K562 (cell line): ENCODE measurements at regions not wholly inside any gene's neighbourhood (a gene's known extent, or its start where the extent isn't known, plus 50 kb on each side); places are given as distances from the start of the nearest gene placed in this dataset.
A peak's percentile ranks its signal among the peaks of the same experiment; 100 is the strongest.

Experiments used
- ATF3 ChIP-seq, 2 experiments: fragments of 450-650 bp in 1 of 2; sonication (generic) in 1 of 2; formaldehyde crosslinking in 1 of 2; IDR thresholded peaks in 1 of 2; conservative IDR thresholded peaks in 1 of 2; 2 replicates each; pipeline versions ENCODE4 v1.6.1 to v1.8.1; 2016 to 2023; ENCODE audit warnings: mild to moderate bottlenecking in 2 of 2, moderate library complexity in 2 of 2, inconsistent platforms in 1 of 2, missing genetic modification reagents in 1 of 2
- E2F3 ChIP-seq: fragments of 250-450 bp; sonication (Bioruptor Pico); IDR thresholded peaks from 2 replicates; pipeline ENCODE4 v1.4.0; 2020; ENCODE audit warnings: mild to moderate bottlenecking
- GATA2 ChIP-seq: sonication (generic); formaldehyde crosslinking; IDR thresholded peaks from 2 replicates; pipeline ENCODE4 v1.4.0; 2020; ENCODE audit warnings: mild to moderate bottlenecking, missing genetic modification reagents
- KLF1 ChIP-seq: fragments of 450-650 bp; IDR thresholded peaks from 2 replicates; pipeline ENCODE4 v1.6.1; 2016; ENCODE audit warnings: missing genetic modification characterization, missing compliant biosample characterization
- NCOA2 ChIP-seq, 2 experiments: fragments of 450-650 bp; IDR thresholded peaks; 2 replicates each; pipeline ENCODE4 v1.6.1; 2018; ENCODE audit warnings: mild to moderate bottlenecking in 2 of 2, moderate library complexity in 1 of 2; ENCODE audit not compliant: partially characterized antibody in 2 of 2
- THAP7 ChIP-seq: fragments of 250-450 bp; sonication (Bioruptor Pico); IDR thresholded peaks from 2 replicates; pipeline ENCODE4 v1.5.0; 2021
- UBTF ChIP-seq, 2 experiments: IDR thresholded peaks; 2 replicates each; pipeline ENCODE4 v1.6.1; 2012; ENCODE audit warnings: improper control_type of control experiment in 2 of 2, low read depth in 2 of 2, low read length in 2 of 2, borderline replicate concordance in 1 of 2
- ZZZ3 ChIP-seq: fragments of 450-650 bp; IDR thresholded peaks from 2 replicates; pipeline ENCODE4 v1.6.1; 2016; ENCODE audit warnings: antibody characterized with exemption, mild to moderate bottlenecking, moderate library complexity
- TF ChIP-seq, protein P1 (sequence below), 2 experiments: fragments of 450-650 bp; IDR thresholded peaks; 2 replicates each; pipeline ENCODE4 v1.6.1; 2018; ENCODE audit warnings: mild to moderate bottlenecking in 2 of 2, low read depth in 1 of 2; ENCODE audit not compliant: partially characterized antibody in 2 of 2
- TF ChIP-seq, protein P2 (sequence below), 3 experiments: fragments of 200-800 bp in 1 of 3; sonication (Bioruptor generic) in 1 of 3; sonication (generic) in 1 of 3; formaldehyde crosslinking in 1 of 3; IDR thresholded peaks; 2 replicates each; pipeline versions ENCODE4 v1.6.1 to v1.8.0; 2016 to 2022; ENCODE audit warnings: mild to moderate bottlenecking in 2 of 3, missing compliant biosample characterization in 2 of 3, missing genetic modification characterization in 2 of 3, missing genetic modification reagents in 1 of 3
- TF ChIP-seq, protein P3 (sequence below), 2 experiments: fragments of 450-650 bp; IDR thresholded peaks; 2 replicates each; pipeline ENCODE4 v1.6.1; 2016

GRCh38 chr12:28130625-28131598 is 59.3 kb upstream of the CCDC91 start (continued):
- TF ChIP-seq UBTF (IDR thresholded peaks at IDR 0.05; ENCODE audit: borderline replicate concordance in 1 of 2, low read depth in 2 of 2, low read length in 2 of 2) (no peak), E2F3 (CRISPR knock-in tag) (peak; percentile 44; the same call in 1 of the 2 replicates), KLF1 (tag) (no peak), THAP7 (CRISPR knock-in tag) (no peak), GATA2 (CRISPR knock-in tag) (peak; percentile 68), ATF3 (IDR thresholded peaks at IDR 0.05) (peak; percentile 91), ATF3 (CRISPR knock-in tag; conservative IDR thresholded peaks at IDR 0.05) (peak; percentile 72), NCOA2 (IDR thresholded peaks at IDR 0.05; ENCODE audit: partially characterized antibody in 2 of 2) (peak in 1 of 2 experiments; percentile 75), ZZZ3 (no peak)
- TF ChIP-seq, protein P1, sequence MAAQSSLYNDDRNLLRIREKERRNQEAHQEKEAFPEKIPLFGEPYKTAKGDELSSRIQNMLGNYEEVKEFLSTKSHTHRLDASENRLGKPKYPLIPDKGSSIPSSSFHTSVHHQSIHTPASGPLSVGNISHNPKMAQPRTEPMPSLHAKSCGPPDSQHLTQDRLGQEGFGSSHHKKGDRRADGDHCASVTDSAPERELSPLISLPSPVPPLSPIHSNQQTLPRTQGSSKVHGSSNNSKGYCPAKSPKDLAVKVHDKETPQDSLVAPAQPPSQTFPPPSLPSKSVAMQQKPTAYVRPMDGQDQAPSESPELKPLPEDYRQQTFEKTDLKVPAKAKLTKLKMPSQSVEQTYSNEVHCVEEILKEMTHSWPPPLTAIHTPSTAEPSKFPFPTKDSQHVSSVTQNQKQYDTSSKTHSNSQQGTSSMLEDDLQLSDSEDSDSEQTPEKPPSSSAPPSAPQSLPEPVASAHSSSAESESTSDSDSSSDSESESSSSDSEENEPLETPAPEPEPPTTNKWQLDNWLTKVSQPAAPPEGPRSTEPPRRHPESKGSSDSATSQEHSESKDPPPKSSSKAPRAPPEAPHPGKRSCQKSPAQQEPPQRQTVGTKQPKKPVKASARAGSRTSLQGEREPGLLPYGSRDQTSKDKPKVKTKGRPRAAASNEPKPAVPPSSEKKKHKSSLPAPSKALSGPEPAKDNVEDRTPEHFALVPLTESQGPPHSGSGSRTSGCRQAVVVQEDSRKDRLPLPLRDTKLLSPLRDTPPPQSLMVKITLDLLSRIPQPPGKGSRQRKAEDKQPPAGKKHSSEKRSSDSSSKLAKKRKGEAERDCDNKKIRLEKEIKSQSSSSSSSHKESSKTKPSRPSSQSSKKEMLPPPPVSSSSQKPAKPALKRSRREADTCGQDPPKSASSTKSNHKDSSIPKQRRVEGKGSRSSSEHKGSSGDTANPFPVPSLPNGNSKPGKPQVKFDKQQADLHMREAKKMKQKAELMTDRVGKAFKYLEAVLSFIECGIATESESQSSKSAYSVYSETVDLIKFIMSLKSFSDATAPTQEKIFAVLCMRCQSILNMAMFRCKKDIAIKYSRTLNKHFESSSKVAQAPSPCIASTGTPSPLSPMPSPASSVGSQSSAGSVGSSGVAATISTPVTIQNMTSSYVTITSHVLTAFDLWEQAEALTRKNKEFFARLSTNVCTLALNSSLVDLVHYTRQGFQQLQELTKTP (IDR thresholded peaks at IDR 0.05; ENCODE audit: low read depth in 1 of 2, partially characterized antibody in 2 of 2): no peak
- TF ChIP-seq, protein P2, sequence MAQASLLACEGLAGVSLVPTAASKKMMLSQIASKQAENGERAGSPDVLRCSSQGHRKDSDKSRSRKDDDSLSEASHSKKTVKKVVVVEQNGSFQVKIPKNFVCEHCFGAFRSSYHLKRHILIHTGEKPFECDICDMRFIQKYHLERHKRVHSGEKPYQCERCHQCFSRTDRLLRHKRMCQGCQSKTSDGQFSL (CRISPR knock-in tag; IDR thresholded peaks at IDR 0.05): no peak
- TF ChIP-seq, protein P2 (tag; IDR thresholded peaks at IDR 0.05): no peak
- TF ChIP-seq, protein P3, sequence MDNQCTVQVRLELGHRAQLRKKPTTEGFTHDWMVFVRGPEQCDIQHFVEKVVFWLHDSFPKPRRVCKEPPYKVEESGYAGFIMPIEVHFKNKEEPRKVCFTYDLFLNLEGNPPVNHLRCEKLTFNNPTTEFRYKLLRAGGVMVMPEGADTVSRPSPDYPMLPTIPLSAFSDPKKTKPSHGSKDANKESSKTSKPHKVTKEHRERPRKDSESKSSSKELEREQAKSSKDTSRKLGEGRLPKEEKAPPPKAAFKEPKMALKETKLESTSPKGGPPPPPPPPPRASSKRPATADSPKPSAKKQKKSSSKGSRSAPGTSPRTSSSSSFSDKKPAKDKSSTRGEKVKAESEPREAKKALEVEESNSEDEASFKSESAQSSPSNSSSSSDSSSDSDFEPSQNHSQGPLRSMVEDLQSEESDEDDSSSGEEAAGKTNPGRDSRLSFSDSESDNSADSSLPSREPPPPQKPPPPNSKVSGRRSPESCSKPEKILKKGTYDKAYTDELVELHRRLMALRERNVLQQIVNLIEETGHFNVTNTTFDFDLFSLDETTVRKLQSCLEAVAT (IDR thresholded peaks at IDR 0.05): peak; percentile 19 to 56; a peak in 1 of 4 replicates
